IMR-90 (cell line): ENCODE measurements at regions not wholly inside any gene's neighbourhood (a gene's known extent, or its start where the extent isn't known, plus 50 kb on each side); places are given as distances from the start of the nearest gene placed in this dataset.

Experiments used
- ATAC-seq: fragments of 200-7000 bp; cut with Tn5 transposase; 2 replicates; pipeline ENCODE4 v1.9.1; 2020; ENCODE audit warnings: low read depth, mild to moderate bottlenecking, moderate library complexity
- BruUV-seq: library from RNA; stranded (reverse); fragments of 400-500 nt; replicated peaks from 2 replicates; lab custom pipeline; 2021; lab: Mats Ljungman, UMichigan
- CTCF ChIA-PET: fragments of 300-600 bp; formaldehyde crosslinking; extraction: SDS; loops from one replicate; lab custom pipeline; 2021; ENCODE audit warnings: antibody characterized with exemption; lab: Yijun Ruan, JAX
- POLR2A ChIA-PET: fragments of 300-600 bp; sonication (Branson Sonifier 250); formaldehyde crosslinking; loops from one replicate; lab custom pipeline; 2022; ENCODE audit warnings: antibody characterized with exemption; ENCODE audit not compliant: unreplicated experiment; lab: Charles Lee
- DNase-seq: peaks from one replicate; pipeline ENCODE4 v3.0.0; 2013
- H2AFZ ChIP-seq: replicated peaks from 2 replicates; pipeline ENCODE3; 2013; ENCODE audit warnings: low read length, mild to moderate bottlenecking; ENCODE audit not compliant: poor library complexity
- H2AK5ac ChIP-seq: 2 replicates; pipeline ENCODE4 v1.6.1; 2013; ENCODE audit warnings: low read depth, low read length, inconsistent platforms
- H2AK9ac ChIP-seq: replicated peaks from 2 replicates; pipeline ENCODE3; 2013; ENCODE audit warnings: mild to moderate bottlenecking, low read depth, low read length, moderate library complexity; ENCODE audit not compliant: poor library complexity
- H2BK120ac ChIP-seq: 2 replicates; pipeline ENCODE4 v1.6.1; 2013; ENCODE audit warnings: low read depth, low read length, inconsistent platforms
- H2BK15ac ChIP-seq: 3 replicates; pipeline ENCODE4 v1.6.1; 2013; ENCODE audit warnings: low read depth, low read length, inconsistent platforms
- H2BK20ac ChIP-seq: 2 replicates; pipeline ENCODE4 v1.6.1; 2013; ENCODE audit warnings: low read depth, mild to moderate bottlenecking, inconsistent platforms, low read length, moderate library complexity
- H2BK5ac ChIP-seq: 2 replicates; pipeline ENCODE4 v1.6.1; 2013; ENCODE audit warnings: mild to moderate bottlenecking, low read depth, low read length, inconsistent platforms; ENCODE audit not compliant: poor library complexity, severe bottlenecking
- H3K14ac ChIP-seq: replicated peaks from 2 replicates; pipeline ENCODE4 v1.6.1; 2013; ENCODE audit warnings: low read depth, low read length, inconsistent platforms
- H3K18ac ChIP-seq: 2 replicates; pipeline ENCODE4 v1.6.1; 2013; ENCODE audit warnings: low read depth, low read length, control low read depth
- H3K23ac ChIP-seq: 2 replicates; pipeline ENCODE4 v1.6.1; 2013; ENCODE audit warnings: low read depth, low read length, inconsistent platforms
- H3K27ac ChIP-seq: 2 replicates; pipeline ENCODE4 v1.5.1; 2013; ENCODE audit warnings: mild to moderate bottlenecking, control low read depth, low read length; ENCODE audit not compliant: insufficient read depth
- H3K27me3 ChIP-seq: 2 replicates; pipeline ENCODE4 v1.6.1; 2013; ENCODE audit warnings: low read length; ENCODE audit not compliant: control insufficient read depth, insufficient read depth
- H3K36me3 ChIP-seq: 2 replicates; pipeline ENCODE4 v1.6.1; 2013; ENCODE audit warnings: low read length, mixed read lengths; ENCODE audit not compliant: control insufficient read depth, insufficient read depth
- H3K4ac ChIP-seq: 2 replicates; pipeline ENCODE4 v1.6.1; 2013; ENCODE audit warnings: low read depth, low read length, inconsistent platforms
- H3K4me1 ChIP-seq: 2 replicates; pipeline ENCODE4 v1.6.1; 2013; ENCODE audit warnings: low read length, mixed read lengths; ENCODE audit not compliant: control insufficient read depth, insufficient read depth
- H3K4me2 ChIP-seq: 2 replicates; pipeline ENCODE4 v1.6.1; 2013; ENCODE audit warnings: low read depth, mild to moderate bottlenecking, control low read depth, low read length, moderate library complexity
- H3K4me3 ChIP-seq: 2 replicates; pipeline ENCODE4 v1.5.1; 2013; ENCODE audit warnings: low read depth, mild to moderate bottlenecking, control low read depth, low read length, moderate library complexity; ENCODE audit not compliant: insufficient read depth
- H3K56ac ChIP-seq: 2 replicates; pipeline ENCODE4 v1.6.1; 2013; ENCODE audit warnings: low read length, inconsistent platforms; ENCODE audit not compliant: insufficient read depth; ENCODE audit errors: extremely low read depth
- H3K79me1 ChIP-seq, 2 experiments: 2 replicates each; pipeline ENCODE4 v1.6.1; 2013; ENCODE audit warnings: low read length in 2 of 2, inconsistent platforms in 1 of 2, low read depth in 1 of 2
- H3K9ac ChIP-seq: 2 replicates; pipeline ENCODE4 v1.6.1; 2013; ENCODE audit warnings: low read depth, low read length, control low read depth
- H3K9me1 ChIP-seq: 2 replicates; pipeline ENCODE4 v1.6.1; 2013; ENCODE audit warnings: low read length, inconsistent platforms; ENCODE audit not compliant: insufficient read depth
- H3K9me3 ChIP-seq: 2 replicates; pipeline ENCODE4 v1.6.1; 2013; ENCODE audit warnings: low read length; ENCODE audit not compliant: control insufficient read depth, insufficient read depth
- H4K20me1 ChIP-seq: 2 replicates; pipeline ENCODE4 v1.6.1; 2013; ENCODE audit warnings: low read length, inconsistent platforms; ENCODE audit not compliant: insufficient read depth
- H4K5ac ChIP-seq: 2 replicates; pipeline ENCODE4 v1.6.1; 2013; ENCODE audit warnings: mild to moderate bottlenecking, low read depth, low read length, control low read depth
- H4K8ac ChIP-seq, 2 experiments: 2 replicates each; pipeline ENCODE4 v1.6.1; 2013; ENCODE audit warnings: low read depth in 2 of 2, low read length in 2 of 2, control low read depth in 1 of 2, inconsistent platforms in 1 of 2
- H4K91ac ChIP-seq: 2 replicates; pipeline ENCODE4 v1.6.1; 2013; ENCODE audit warnings: low read depth, low read length, inconsistent platforms; ENCODE audit not compliant: insufficient read depth
- CEBPB ChIP-seq: IDR thresholded peaks from 2 replicates; pipeline ENCODE4 v1.6.1; 2012; ENCODE audit warnings: low read depth, low read length, improper control_type of control experiment
- CHD1 ChIP-seq: IDR thresholded peaks from 2 replicates; pipeline ENCODE4 v1.6.1; 2012; ENCODE audit warnings: low read depth, low read length, improper control_type of control experiment
- MAZ ChIP-seq: IDR thresholded peaks from 2 replicates; pipeline ENCODE4 v1.6.1; 2012; ENCODE audit warnings: low read depth, mild to moderate bottlenecking, low read length, improper control_type of control experiment, moderate library complexity, borderline replicate concordance
- MXI1 ChIP-seq: IDR thresholded peaks from 2 replicates; pipeline ENCODE4 v1.6.1; 2012; ENCODE audit warnings: low read depth, mild to moderate bottlenecking, low read length, moderate library complexity, borderline replicate concordance
- POLR2A ChIP-seq: IDR thresholded peaks from 2 replicates; pipeline ENCODE4 v1.6.1; 2012; ENCODE audit warnings: mild to moderate bottlenecking, low read depth, low read length
- RAD21 ChIP-seq: IDR thresholded peaks from 2 replicates; pipeline ENCODE4 v1.6.1; 2012; ENCODE audit warnings: low read length, improper control_type of control experiment
- RCOR1 ChIP-seq: IDR thresholded peaks from 2 replicates; pipeline ENCODE4 v1.6.1; 2012; ENCODE audit warnings: mild to moderate bottlenecking, low read length, improper control_type of control experiment; ENCODE audit not compliant: insufficient replicate concordance
- RFX5 ChIP-seq: IDR thresholded peaks from 2 replicates; pipeline ENCODE4 v1.8.0; 2012; ENCODE audit warnings: low read depth, mild to moderate bottlenecking, low read length, moderate library complexity
- USF2 ChIP-seq: fragments of 150-350 bp; IDR thresholded peaks from 2 replicates; pipeline ENCODE4 v1.6.1; 2017; ENCODE audit warnings: mild to moderate bottlenecking, antibody characterized with exemption, low read length, low read depth
- WGBS, 2 experiments: methylation state at CpG; one replicate each; pipeline versions ENCODE4 v1.1.5 to v1.1.7; 2013; ENCODE audit warnings: missing lambda C conversion rate in 2 of 2; ENCODE audit not compliant: insufficient read length in 1 of 2; ENCODE audit errors: extremely low coverage in 2 of 2; 5-methylcytosine and 5-hydroxymethylcytosine counted together
- dilution Hi-C: fragments of 300-500 bp; cut with HindIII; formaldehyde crosslinking; loops from one replicate; pipeline ENCODE4 v1.14.3; 2018; ENCODE audit warnings: low sequenced_read_pairs; ENCODE audit not compliant: unreplicated experiment
- in situ Hi-C: fragments of 300-500 bp; cut with MboI; formaldehyde crosslinking; loops from 3 replicates; pipeline ENCODE4 v1.14.3; 2019; ENCODE audit warnings: low sequenced_read_pairs, inconsistent platforms, mixed read lengths
- intact Hi-C: fragments of 100-400 bp; cut with micrococcal nuclease; formaldehyde crosslinking; loops from 2 replicates; pipeline ENCODE4 v1.10.0; 2022

DNA sequence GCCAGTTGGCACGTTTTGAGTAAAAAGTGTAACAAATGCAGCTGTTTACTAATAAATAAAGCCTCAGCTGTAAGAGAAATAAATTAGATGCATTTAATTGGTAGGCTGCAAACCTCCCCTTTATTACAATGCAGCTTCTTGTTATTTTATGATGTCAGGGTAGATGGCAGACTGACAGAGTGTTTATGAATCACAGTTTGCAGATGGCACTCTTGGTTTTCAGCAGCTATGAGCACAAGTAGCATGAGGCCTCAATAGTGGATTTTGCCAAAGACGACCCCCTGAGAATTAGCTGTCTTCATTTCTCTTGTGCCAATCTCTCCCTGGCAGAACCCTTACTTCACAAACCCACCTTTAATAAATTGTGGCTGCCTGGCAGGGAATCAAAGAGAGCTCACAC, 161.2 kb upstream of the C1orf87 start:
- H3K27me3 ChIP-seq = no peaks in the 10 kb centered on the region
- H3K4ac ChIP-seq = no peak overlapping the region
- no peak overlapping the region for H3K4me3 ChIP-seq
- no peaks in the 10 kb centered on the region for H3K9me3 ChIP-seq
- no peak overlapping the region for H4K8ac ChIP-seq
- H4K5ac ChIP-seq = no peak overlapping the region
- no peak overlapping the region for H2BK5ac ChIP-seq
- H2AK5ac ChIP-seq = no peak overlapping the region
- H2BK15ac ChIP-seq = no peak overlapping the region
- no peak overlapping the region for H3K18ac ChIP-seq
- H2AFZ ChIP-seq = no peak overlapping the region
- DNase-seq = no peak
- ChIA-PET POLR2A (no interaction called here), CTCF (interaction anchor here (0.7 kb wide), 1 partner anchor 9 kb away, joined by 3 read pairs; no protein-coding TSS in a partner anchor)
- H3K23ac ChIP-seq = no peak overlapping the region
- H3K79me1 ChIP-seq = no peaks in the 10 kb centered on the region
- dilution Hi-C loops (no loop called here), intact Hi-C loops (no loop called here), in situ Hi-C loops (no loop called here)
- H2BK20ac ChIP-seq = no peak overlapping the region
- no peak overlapping the region for H3K9ac ChIP-seq
- no peak overlapping the region for H2BK120ac ChIP-seq
- no peak for ATAC-seq
- H3K36me3 ChIP-seq = no peaks in the 10 kb centered on the region
- no peak overlapping the region for H3K27ac ChIP-seq
- H4K91ac ChIP-seq = no peak overlapping the region
- no peaks in the 10 kb centered on the region for H4K20me1 ChIP-seq
- no peaks in the 10 kb centered on the region for H3K4me1 ChIP-seq
- BruUV-seq = no TSS peak
- no peak overlapping the region for H3K56ac ChIP-seq
- no CpG with 5 or more reads among the region's 2 CpGs for WGBS, 2 experiments
- no peak overlapping the region for H3K14ac ChIP-seq
- no peak overlapping the region for H3K4me2 ChIP-seq
- H2AK9ac ChIP-seq = no peak overlapping the region
- TF ChIP-seq USF2 = no peak
- no peak for TF ChIP-seq POLR2A
- no peak for TF ChIP-seq CEBPB
- TF ChIP-seq RCOR1 = no peak
- TF ChIP-seq MAZ = no peak
- TF ChIP-seq CHD1 = no peak
- no peak for TF ChIP-seq RFX5
- TF ChIP-seq MXI1 = no peak
- TF ChIP-seq RAD21 = no peak
- H3K9me1 ChIP-seq = no peaks in the 10 kb centered on the region
